ENCODE measurements at regions not wholly inside any gene's neighbourhood (a gene's known extent, or its start where the extent isn't known, plus 50 kb on each side); places are given as distances from the start of the nearest gene placed in this dataset.

DNA sequence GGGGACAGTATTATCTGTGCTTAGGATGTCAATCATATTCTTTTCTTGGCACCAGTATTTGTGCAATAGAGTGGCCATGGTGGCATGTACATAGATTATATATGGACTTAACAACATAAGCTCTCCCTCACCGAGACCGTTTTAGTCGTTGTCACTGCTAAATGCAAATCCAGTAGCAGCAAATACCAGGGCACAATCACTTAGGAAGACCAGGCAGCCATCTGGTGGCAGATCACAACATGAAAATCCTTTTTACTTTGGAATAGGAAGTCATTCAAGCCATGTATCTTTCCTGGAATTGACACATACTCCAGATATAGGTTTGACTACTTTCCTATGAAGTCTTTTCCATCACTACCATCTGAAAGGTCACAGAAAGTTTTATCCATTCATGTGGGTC, 53.2 kb upstream of the C1orf87 start:
- Histone ChIP-seq H3K14ac (ENCODE audit: insufficient read length) (no peak overlapping the region), H4K8ac (ENCODE audit: extremely low read depth, insufficient read depth, low read length) (no peak overlapping the region), H3K23me2 (ENCODE audit: low read depth, low read length) (no peaks in the 10 kb centered on the region), H3K79me2 (ENCODE audit: control insufficient read depth in 1 of 2, insufficient read depth in 2 of 2, low read length in 2 of 2) (no peaks in the 10 kb centered on the region), H3K4me3 (ENCODE audit: extremely low read depth in 1 of 4, insufficient read depth in 2 of 4, low read depth in 3 of 4, low read length in 4 of 4) (no peak overlapping the region), H2BK12ac (ENCODE audit: low read depth, low read length) (no peak overlapping the region), H3K4ac (replicated peaks; ENCODE audit: insufficient read length, low read depth, low read length) (no peak overlapping the region), H4K91ac (replicated peaks; ENCODE audit: insufficient read length, low read length) (no peak overlapping the region), H3K4me1 (replicated peaks in 1 of 4; ENCODE audit: control insufficient read depth in 3 of 4, insufficient read depth in 4 of 4, low read length in 3 of 4) (no peaks in the 10 kb centered on the region), H3K9me3 (ENCODE audit: insufficient read depth in 2 of 2, low read depth in 1 of 2, low read length in 1 of 2) (no peaks in the 10 kb centered on the region), H3K9ac (replicated peaks in 1 of 4; ENCODE audit: extremely low read depth in 1 of 4, low read depth in 3 of 4, low read length in 3 of 4) (no peak overlapping the region), H3K18ac (ENCODE audit: extremely low read depth, low read length) (no peak overlapping the region), H2BK15ac (ENCODE audit: low read length) (no peak overlapping the region), H2BK120ac (replicated peaks; ENCODE audit: low read depth, low read length) (no peak overlapping the region), H3K79me1 (ENCODE audit: low read depth, low read length) (no peaks in the 10 kb centered on the region), H3K27ac (ENCODE audit: low read depth, low read length) (no peak overlapping the region), H2BK20ac (ENCODE audit: low read length) (no peak overlapping the region), H2BK5ac (ENCODE audit: low read depth, low read length) (no peak overlapping the region), H3K4me2 (ENCODE audit: insufficient read depth in 1 of 2, low read depth in 2 of 2, low read length in 2 of 2) (no peak overlapping the region), H2AFZ (ENCODE audit: low read length) (no peak overlapping the region), H2AK5ac (ENCODE audit: low read depth, low read length) (no peak overlapping the region), H3K56ac (replicated peaks; ENCODE audit: insufficient read length, low read depth, low read length) (no peak overlapping the region), H4K20me1 (replicated peaks in 1 of 2; ENCODE audit: control insufficient read depth in 1 of 2, insufficient read depth in 2 of 2, low read length in 2 of 2) (no peaks in the 10 kb centered on the region), H3K23ac (ENCODE audit: insufficient read length) (no peak overlapping the region), H3K27me3 (replicated peaks in 1 of 4; ENCODE audit: control insufficient read depth in 3 of 4, extremely low read depth in 1 of 4, insufficient read depth in 3 of 4, low read length in 3 of 4) (peaks cover 0 to 1% (median 0%) of the 10 kb centered on the region in 4 experiments; a peak in 1 of 7 replicates), H3K36me3 (ENCODE audit: control insufficient read depth in 2 of 4, insufficient read depth in 4 of 4, low read length in 3 of 4) (no peaks in the 10 kb centered on the region), H4K5ac (ENCODE audit: insufficient read length, low read depth, low read length) (no peak overlapping the region)
- 90% methylated on average over 3 of the region's 3 CpGs; no CpG with 5 or more reads in 1 of the 2 experiments for WGBS, 2 experiments (ENCODE audit: extremely low coverage in 1 of 2, insufficient coverage in 1 of 2, insufficient read length in 1 of 2, insufficient replicate concordance in 2 of 2, low coverage in 1 of 2, low lambda C conversion rate in 2 of 2, missing lambda C conversion rate in 1 of 2)
- DNase-seq (ENCODE audit: low read depth in 1 of 2, low spot score in 2 of 2) (no peak), FAIRE-seq (no peak)
- TF ChIP-seq GABPA (IDR thresholded peaks at IDR 0.05; ENCODE audit: borderline replicate concordance, insufficient read depth, low read length) (no peak), RAD21 (IDR thresholded peaks at IDR 0.05 in 1 of 2, conservative IDR thresholded peaks at IDR 0.05 in 1 of 2; ENCODE audit: low read depth in 2 of 2, low read length in 2 of 2) (peak; percentile 62 to 72)
- TF ChIP-seq, protein P1, sequence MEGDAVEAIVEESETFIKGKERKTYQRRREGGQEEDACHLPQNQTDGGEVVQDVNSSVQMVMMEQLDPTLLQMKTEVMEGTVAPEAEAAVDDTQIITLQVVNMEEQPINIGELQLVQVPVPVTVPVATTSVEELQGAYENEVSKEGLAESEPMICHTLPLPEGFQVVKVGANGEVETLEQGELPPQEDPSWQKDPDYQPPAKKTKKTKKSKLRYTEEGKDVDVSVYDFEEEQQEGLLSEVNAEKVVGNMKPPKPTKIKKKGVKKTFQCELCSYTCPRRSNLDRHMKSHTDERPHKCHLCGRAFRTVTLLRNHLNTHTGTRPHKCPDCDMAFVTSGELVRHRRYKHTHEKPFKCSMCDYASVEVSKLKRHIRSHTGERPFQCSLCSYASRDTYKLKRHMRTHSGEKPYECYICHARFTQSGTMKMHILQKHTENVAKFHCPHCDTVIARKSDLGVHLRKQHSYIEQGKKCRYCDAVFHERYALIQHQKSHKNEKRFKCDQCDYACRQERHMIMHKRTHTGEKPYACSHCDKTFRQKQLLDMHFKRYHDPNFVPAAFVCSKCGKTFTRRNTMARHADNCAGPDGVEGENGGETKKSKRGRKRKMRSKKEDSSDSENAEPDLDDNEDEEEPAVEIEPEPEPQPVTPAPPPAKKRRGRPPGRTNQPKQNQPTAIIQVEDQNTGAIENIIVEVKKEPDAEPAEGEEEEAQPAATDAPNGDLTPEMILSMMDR (IDR thresholded peaks at IDR 0.05; ENCODE audit: control extremely low read depth in 1 of 3, insufficient read depth in 1 of 3, low read depth in 1 of 3, low read length in 3 of 3) = peak in 2 of 3 experiments; percentile 48 to 57; a peak in 3 of 4 replicates
- POLR2A ChIA-PET (ENCODE audit: partially characterized antibody) = no interaction called here
- CTCF ChIA-PET (ENCODE audit: partially characterized antibody) = interaction anchor here (1.2 to 4.4 kb wide), 5 partner anchors 12 to 154 kb away, joined by 3 to 43 read pairs (median 16); no protein-coding TSS in a partner anchor
